ENCODE measurements at regions not wholly inside any gene's neighbourhood (a gene's known extent, or its start where the extent isn't known, plus 50 kb on each side); places are given as distances from the start of the nearest gene placed in this dataset.

DNA sequence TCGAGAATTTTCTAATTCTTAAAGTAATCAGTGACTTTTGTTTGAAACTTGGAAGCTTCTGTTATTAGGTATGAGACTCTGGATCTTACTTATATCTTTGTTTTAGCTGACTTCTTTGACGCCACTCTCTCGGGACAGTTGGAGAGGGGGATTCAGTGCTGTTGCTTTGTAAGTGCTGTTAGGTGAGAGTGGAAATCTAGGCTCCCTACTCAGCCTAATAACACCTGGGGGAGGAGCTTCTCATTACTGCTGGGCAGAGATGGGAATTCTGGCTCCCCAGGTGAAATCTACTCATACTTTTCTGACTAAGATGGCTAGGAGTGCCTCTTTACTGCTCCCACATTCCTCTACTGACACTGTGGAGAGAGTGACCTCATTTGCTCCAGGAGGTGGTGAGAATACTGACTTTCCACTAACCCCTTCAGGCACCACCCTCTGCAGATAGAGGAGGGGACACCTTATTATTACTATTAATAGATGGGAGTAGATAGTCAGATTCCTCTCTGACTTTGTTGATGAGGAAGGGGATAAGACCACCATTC, 324.9 kb upstream of the SPRY2 start:
- TF ChIP-seq, protein P1, sequence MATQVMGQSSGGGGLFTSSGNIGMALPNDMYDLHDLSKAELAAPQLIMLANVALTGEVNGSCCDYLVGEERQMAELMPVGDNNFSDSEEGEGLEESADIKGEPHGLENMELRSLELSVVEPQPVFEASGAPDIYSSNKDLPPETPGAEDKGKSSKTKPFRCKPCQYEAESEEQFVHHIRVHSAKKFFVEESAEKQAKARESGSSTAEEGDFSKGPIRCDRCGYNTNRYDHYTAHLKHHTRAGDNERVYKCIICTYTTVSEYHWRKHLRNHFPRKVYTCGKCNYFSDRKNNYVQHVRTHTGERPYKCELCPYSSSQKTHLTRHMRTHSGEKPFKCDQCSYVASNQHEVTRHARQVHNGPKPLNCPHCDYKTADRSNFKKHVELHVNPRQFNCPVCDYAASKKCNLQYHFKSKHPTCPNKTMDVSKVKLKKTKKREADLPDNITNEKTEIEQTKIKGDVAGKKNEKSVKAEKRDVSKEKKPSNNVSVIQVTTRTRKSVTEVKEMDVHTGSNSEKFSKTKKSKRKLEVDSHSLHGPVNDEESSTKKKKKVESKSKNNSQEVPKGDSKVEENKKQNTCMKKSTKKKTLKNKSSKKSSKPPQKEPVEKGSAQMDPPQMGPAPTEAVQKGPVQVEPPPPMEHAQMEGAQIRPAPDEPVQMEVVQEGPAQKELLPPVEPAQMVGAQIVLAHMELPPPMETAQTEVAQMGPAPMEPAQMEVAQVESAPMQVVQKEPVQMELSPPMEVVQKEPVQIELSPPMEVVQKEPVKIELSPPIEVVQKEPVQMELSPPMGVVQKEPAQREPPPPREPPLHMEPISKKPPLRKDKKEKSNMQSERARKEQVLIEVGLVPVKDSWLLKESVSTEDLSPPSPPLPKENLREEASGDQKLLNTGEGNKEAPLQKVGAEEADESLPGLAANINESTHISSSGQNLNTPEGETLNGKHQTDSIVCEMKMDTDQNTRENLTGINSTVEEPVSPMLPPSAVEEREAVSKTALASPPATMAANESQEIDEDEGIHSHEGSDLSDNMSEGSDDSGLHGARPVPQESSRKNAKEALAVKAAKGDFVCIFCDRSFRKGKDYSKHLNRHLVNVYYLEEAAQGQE (IDR thresholded peaks at IDR 0.05; ENCODE audit: insufficient replicate concordance, low read depth): no peak
- TF ChIP-seq, protein P2, sequence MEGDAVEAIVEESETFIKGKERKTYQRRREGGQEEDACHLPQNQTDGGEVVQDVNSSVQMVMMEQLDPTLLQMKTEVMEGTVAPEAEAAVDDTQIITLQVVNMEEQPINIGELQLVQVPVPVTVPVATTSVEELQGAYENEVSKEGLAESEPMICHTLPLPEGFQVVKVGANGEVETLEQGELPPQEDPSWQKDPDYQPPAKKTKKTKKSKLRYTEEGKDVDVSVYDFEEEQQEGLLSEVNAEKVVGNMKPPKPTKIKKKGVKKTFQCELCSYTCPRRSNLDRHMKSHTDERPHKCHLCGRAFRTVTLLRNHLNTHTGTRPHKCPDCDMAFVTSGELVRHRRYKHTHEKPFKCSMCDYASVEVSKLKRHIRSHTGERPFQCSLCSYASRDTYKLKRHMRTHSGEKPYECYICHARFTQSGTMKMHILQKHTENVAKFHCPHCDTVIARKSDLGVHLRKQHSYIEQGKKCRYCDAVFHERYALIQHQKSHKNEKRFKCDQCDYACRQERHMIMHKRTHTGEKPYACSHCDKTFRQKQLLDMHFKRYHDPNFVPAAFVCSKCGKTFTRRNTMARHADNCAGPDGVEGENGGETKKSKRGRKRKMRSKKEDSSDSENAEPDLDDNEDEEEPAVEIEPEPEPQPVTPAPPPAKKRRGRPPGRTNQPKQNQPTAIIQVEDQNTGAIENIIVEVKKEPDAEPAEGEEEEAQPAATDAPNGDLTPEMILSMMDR (IDR thresholded peaks at IDR 0.05; ENCODE audit: insufficient read depth, low read length): no peak
- TF ChIP-seq POLR2AphosphoS5 (IDR thresholded peaks at IDR 0.05; ENCODE audit: low read depth) (no peak), SPI1 (IDR thresholded peaks at IDR 0.05; ENCODE audit: borderline replicate concordance, low read depth) (no peak)

All from HL-60 (cell line).